Stomach (tissue), 8 donors: ENCODE measurements at regions not wholly inside any gene's neighbourhood (a gene's known extent, or its start where the extent isn't known, plus 50 kb on each side); places are given as distances from the start of the nearest gene placed in this dataset.

Experiments used
- DNase-seq, 2 donors: peaks; one replicate each; pipeline versions ENCODE4 v3.0.0 to v3.0.0-alpha.2; 2013 to 2019
- H3K27ac ChIP-seq, 5 donors: fragments of 200-600 bp in 4 of 5; sonication (generic) in 4 of 5; one replicate each; pipeline ENCODE4 v1.5.1; 2013 to 2019; ENCODE audit warnings: mild to moderate bottlenecking in 1 of 5, moderate library complexity in 1 of 5
- H3K27me3 ChIP-seq, 3 donors: fragments of 200-600 bp; sonication (generic); one replicate each; pipeline ENCODE4 v1.5.1; 2017 to 2019; ENCODE audit warnings: mixed run types in 1 of 3
- H3K36me3 ChIP-seq, 4 donors: fragments of 200-600 bp; sonication (generic); 1 replicate in 3 of 4; 2 replicates in 1 of 4; pipeline ENCODE4 v1.5.1; 2016 to 2019
- H3K4me1 ChIP-seq, 4 donors: fragments of 200-600 bp; sonication (generic); one replicate each; pipeline ENCODE4 v1.5.1; 2016 to 2019
- H3K4me3 ChIP-seq, 4 donors: fragments of 200-600 bp; sonication (generic) in 3 of 4; one replicate each; pipeline ENCODE4 v1.5.1; 2016 to 2019; ENCODE audit warnings: mild to moderate bottlenecking in 1 of 4
- H3K9me3 ChIP-seq, 4 donors: fragments of 200-600 bp; sonication (generic); one replicate each; pipeline ENCODE4 v1.5.1; 2016 to 2019
- CTCF ChIP-seq, 7 experiments: fragments of 450-650 bp in 4 of 7; fragments of 200-600 bp in 3 of 7; sonication (generic) in 3 of 7; IDR thresholded peaks; one replicate each; pipeline ENCODE4 v1.5.1; 2016 to 2019; ENCODE audit warnings: antibody characterized with exemption in 7 of 7, control low read depth in 2 of 7, mild to moderate bottlenecking in 1 of 7
- EP300 ChIP-seq: sonication (generic); formaldehyde crosslinking; IDR thresholded peaks from one replicate; pipeline ENCODE4 v1.6.1; 2017; ENCODE audit warnings: antibody characterized with exemption
- POLR2A ChIP-seq, 4 donors: fragments of 450-650 bp; IDR thresholded peaks; one replicate each; pipeline ENCODE4 v1.6.1; 2016; ENCODE audit warnings: antibody characterized with exemption in 4 of 4, control low read depth in 2 of 4, mild to moderate bottlenecking in 1 of 4, moderate library complexity in 1 of 4
- POLR2AphosphoS5 ChIP-seq, 3 donors: sonication (generic); formaldehyde crosslinking; IDR thresholded peaks; one replicate each; pipeline ENCODE4 v1.6.1; 2016; ENCODE audit warnings: antibody characterized with exemption in 3 of 3
- WGBS, 5 donors: extraction: QIAGEN DNeasy Blood & Tissue Kit in 3 of 5; methylation state at CpG; one replicate each; pipeline versions ENCODE4 v1.1.5 to v1.1.7; 2013 to 2018; 5-methylcytosine and 5-hydroxymethylcytosine counted together
- intact Hi-C: fragments of 100-400 bp; cut with DNase I; formaldehyde crosslinking; loops from one replicate; pipeline ENCODE4 v1.15.1; 2023; ENCODE audit warnings: low total_unique reads
- donor health status: healthy with polysubstance abuse.
- donor health status: Bipolar disorder and iron deficiency.
- donor health status: healthy.

DNA sequence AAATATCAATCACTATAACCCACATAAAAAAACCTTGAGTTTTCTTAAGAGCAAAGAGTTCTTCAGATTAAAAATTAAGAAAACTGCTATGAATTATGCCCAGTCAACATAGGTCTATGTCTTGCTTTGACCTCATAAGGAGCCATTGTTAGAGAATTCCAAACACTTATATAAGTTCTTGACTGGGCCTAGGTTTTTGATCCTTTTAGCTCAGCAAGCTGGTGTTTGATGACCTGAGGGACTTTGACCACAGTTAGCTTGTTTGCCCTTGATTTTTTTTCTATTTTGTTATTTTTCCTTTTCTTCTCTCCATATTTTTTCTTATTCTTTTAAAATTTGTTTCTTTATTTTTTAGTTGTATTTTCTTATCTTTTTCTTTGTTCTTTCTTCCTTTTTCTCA, 122.3 kb downstream of the RHOU start:
- peaks cover 13 to 36% (median 21%) of the 10 kb centered on the region in 4 donors for H3K4me1 ChIP-seq
- no peak overlapping the region for H3K27ac ChIP-seq
- H3K27me3 ChIP-seq: no peaks in the 10 kb centered on the region
- no peak overlapping the region for H3K4me3 ChIP-seq
- no peak for TF ChIP-seq EP300
- no peak for TF ChIP-seq POLR2AphosphoS5 (IDR thresholded peaks at IDR 0.05)
- no peak for TF ChIP-seq POLR2A (IDR thresholded peaks at IDR 0.05)
- TF ChIP-seq CTCF (IDR thresholded peaks at IDR 0.05): no peak
- H3K36me3 ChIP-seq: no peaks in the 10 kb centered on the region
- no peaks in the 10 kb centered on the region for H3K9me3 ChIP-seq
- intact Hi-C loops: no loop called here
- DNase-seq: no peak

GRCh38 chr1:228860911-228861831, 125.9 kb downstream of the RHOU start:
- no peaks in the 10 kb centered on the region for H3K9me3 ChIP-seq
- H3K4me1 ChIP-seq: peaks cover 30 to 53% (median 43%) of the 10 kb centered on the region in 4 donors
- WGBS, 5 donors: 44 to 70% (median 55%) methylated on average over 16 of the region's 16 CpGs
- H3K27ac ChIP-seq: peak overlapping the region; percentile 61 to 84 (median 73)
- TF ChIP-seq POLR2AphosphoS5 (IDR thresholded peaks at IDR 0.05) (peak in 2 of 3 donors; percentile 28 to 49), EP300 (no peak)
- H3K27me3 ChIP-seq: no peaks in the 10 kb centered on the region
- peak; percentile 58 to 87 for DNase-seq
- H3K36me3 ChIP-seq: no peaks in the 10 kb centered on the region
- H3K4me3 ChIP-seq: no peak overlapping the region
- intact Hi-C loops: no loop called here

DNA sequence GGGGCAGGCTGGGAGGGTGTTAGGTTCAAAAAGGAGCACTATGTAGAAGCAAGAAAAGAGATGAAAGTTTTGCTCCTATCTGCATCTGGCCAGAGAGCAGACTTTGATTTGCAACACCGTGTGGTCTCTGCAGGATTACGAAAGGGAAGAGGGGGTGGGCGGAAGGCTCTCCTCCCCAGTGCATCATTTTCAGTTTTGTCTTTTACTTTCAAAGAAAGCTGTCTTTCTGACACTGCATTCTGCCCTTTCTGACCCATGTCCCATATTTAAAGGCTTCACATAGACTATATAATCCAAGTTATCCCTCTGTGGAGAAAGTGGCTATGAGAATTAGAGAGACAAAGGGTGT, 126.5 kb downstream of the RHOU start:
- no peak for TF ChIP-seq CTCF (IDR thresholded peaks at IDR 0.05)
- no peak for TF ChIP-seq POLR2AphosphoS5 (IDR thresholded peaks at IDR 0.05)
- TF ChIP-seq POLR2A (IDR thresholded peaks at IDR 0.05): no peak
- no peak for TF ChIP-seq EP300
- 64 to 78% (median 71%) methylated on average over 3 of the region's 3 CpGs for WGBS, 5 donors
- no peaks in the 10 kb centered on the region for H3K9me3 ChIP-seq
- H3K27me3 ChIP-seq: no peaks in the 10 kb centered on the region
- H3K27ac ChIP-seq: peak overlapping the region; percentile 23 to 84 (median 66)
- H3K4me1 ChIP-seq: peaks cover 30 to 60% (median 48%) of the 10 kb centered on the region in 4 donors
- no peaks in the 10 kb centered on the region for H3K36me3 ChIP-seq
- no peak overlapping the region for H3K4me3 ChIP-seq
- intact Hi-C loops: no loop called here
- DNase-seq: no peak

DNA sequence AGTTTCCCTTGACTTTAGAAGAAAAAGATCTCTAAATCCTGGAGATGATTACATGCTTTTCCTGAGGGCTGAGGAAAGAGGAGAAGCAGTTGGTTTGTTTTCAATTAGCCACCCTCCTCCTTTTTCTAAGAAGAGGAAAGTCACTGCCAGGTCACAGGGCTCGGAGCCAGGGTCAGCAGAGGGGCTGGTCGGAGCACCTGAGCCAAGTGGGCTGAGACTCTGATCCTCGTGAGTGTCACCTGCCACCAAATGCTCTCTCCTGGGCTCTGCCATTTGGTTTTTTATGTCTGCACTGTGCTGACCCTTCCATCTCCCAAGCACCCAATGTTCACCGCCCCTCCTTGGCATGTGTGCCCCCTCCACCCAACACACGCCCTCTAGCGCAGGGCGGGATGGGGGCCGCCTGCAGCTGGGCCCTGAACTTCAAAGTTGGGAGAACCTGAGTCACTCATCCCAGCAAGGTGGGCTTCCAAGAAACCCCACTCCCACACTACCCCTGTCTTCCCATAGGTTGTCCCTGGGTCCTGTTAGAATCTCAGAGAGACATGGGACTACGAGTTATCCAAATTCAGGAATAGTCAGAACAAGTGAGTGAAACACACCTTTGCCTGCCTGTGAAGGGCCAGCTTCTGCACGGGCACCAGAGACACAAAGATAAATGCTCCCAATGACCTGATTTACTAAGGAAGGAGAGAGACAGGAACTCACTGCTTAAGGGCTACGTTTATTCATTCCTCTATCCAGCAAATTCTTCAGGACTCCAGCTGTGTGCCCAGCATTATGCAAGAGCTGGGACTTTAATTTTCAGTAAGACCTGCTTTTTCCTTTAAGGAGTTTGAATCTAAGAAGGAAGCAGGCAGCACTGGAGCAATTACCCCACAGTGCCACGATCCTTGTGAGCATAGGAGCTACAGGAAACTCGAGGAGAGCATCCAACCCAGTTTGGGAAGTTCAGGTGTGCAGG, 127.5 kb downstream of the RHOU start:
- no peak for TF ChIP-seq CTCF (IDR thresholded peaks at IDR 0.05)
- no peak for TF ChIP-seq EP300
- TF ChIP-seq POLR2A (IDR thresholded peaks at IDR 0.05): no peak
- TF ChIP-seq POLR2AphosphoS5 (IDR thresholded peaks at IDR 0.05): no peak
- Histone ChIP-seq H3K27ac (peak overlapping the region; percentile 47 to 84 (median 68)), H3K4me3 (no peak overlapping the region), H3K9me3 (no peaks in the 10 kb centered on the region), H3K36me3 (no peaks in the 10 kb centered on the region), H3K4me1 (peaks cover 30 to 69% (median 58%) of the 10 kb centered on the region in 4 donors), H3K27me3 (no peaks in the 10 kb centered on the region)
- intact Hi-C loops: no loop called here
- 58 to 71% (median 63%) methylated on average over 13 of the region's 13 CpGs for WGBS, 5 donors
- DNase-seq: no peak
